ENCODE measurements at regions not wholly inside any gene's neighbourhood (a gene's known extent, or its start where the extent isn't known, plus 50 kb on each side); places are given as distances from the start of the nearest gene placed in this dataset.
"Not testable (repeated sequence)": the region's sequence is repeated elsewhere in the genome, so short reads cannot be mapped to it uniquely, and the experiment has no call there.

- DNase-seq, result no peak
Observed at GRCh38 chr14:48341069-48341468, 665.7 kb upstream of the MDGA2 start.

- DNase-seq, result no peak
Observed at GRCh38 chr14:48333221-48333920, 658.0 kb upstream of the MDGA2 start.

- no peak for DNase-seq
Observed at GRCh38 chr14:48331421-48331820, 656.0 kb upstream of the MDGA2 start.

GRCh38 chr14:48325486-48325885 lies 650.1 kb upstream of the MDGA2 start:
- DNase-seq, result no peak

GRCh38 chr14:48323665-48324064 lies 648.3 kb upstream of the MDGA2 start:
- DNase-seq, result no peak

- DNase-seq, result no peak
Observed at GRCh38 chr14:48319823-48320222, 644.4 kb upstream of the MDGA2 start.

- DNase-seq, result no peak
Observed at GRCh38 chr14:48304729-48305128, 629.3 kb upstream of the MDGA2 start.

- no peak for DNase-seq
Observed at GRCh38 chr14:48289701-48290100, 614.3 kb upstream of the MDGA2 start.

GRCh38 chr14:48285217-48285616 lies 609.8 kb upstream of the MDGA2 start:
- not testable (repeated sequence) for DNase-seq

GRCh38 chr14:48275301-48275700 lies 599.9 kb upstream of the MDGA2 start:
- DNase-seq, result no peak

- no peak for DNase-seq
Observed at GRCh38 chr14:48274826-48275225, 599.4 kb upstream of the MDGA2 start.

GRCh38 chr14:48267926-48268325 lies 592.5 kb upstream of the MDGA2 start:
- DNase-seq, result not testable (repeated sequence)

- not testable (repeated sequence) for DNase-seq
Observed at GRCh38 chr14:48266201-48266600, 590.8 kb upstream of the MDGA2 start.

- no peak for DNase-seq
Observed at GRCh38 chr14:48261436-48261835, 586.0 kb upstream of the MDGA2 start.

- DNase-seq, result not testable (repeated sequence)
Observed at GRCh38 chr14:48260394-48261295, 585.2 kb upstream of the MDGA2 start.

GRCh38 chr14:48259876-48260275 lies 584.5 kb upstream of the MDGA2 start:
- DNase-seq, result not testable (repeated sequence)

- not testable (repeated sequence) for DNase-seq
Observed at GRCh38 chr14:48259232-48259631, 583.8 kb upstream of the MDGA2 start.

- DNase-seq, result not testable (repeated sequence)
Observed at GRCh38 chr14:48258703-48259102, 583.3 kb upstream of the MDGA2 start.

- DNase-seq, result no peak
Observed at GRCh38 chr14:48253020-48253419, 577.6 kb upstream of the MDGA2 start.

GRCh38 chr14:48251290-48251689 lies 575.9 kb upstream of the MDGA2 start:
- DNase-seq, result no peak

GRCh38 chr14:48250575-48250974 lies 575.2 kb upstream of the MDGA2 start:
- no peak for DNase-seq

GRCh38 chr14:48247977-48248376 lies 572.6 kb upstream of the MDGA2 start:
- no peak for DNase-seq

- no peak for DNase-seq
Observed at GRCh38 chr14:48243900-48244299, 568.5 kb upstream of the MDGA2 start.

- no peak for DNase-seq
Observed at GRCh38 chr14:48229091-48229490, 553.7 kb upstream of the MDGA2 start.
